NAMALWA (cell line): ENCODE measurements at regions not wholly inside any gene's neighbourhood (a gene's known extent, or its start where the extent isn't known, plus 50 kb on each side); places are given as distances from the start of the nearest gene placed in this dataset.
A peak's percentile ranks its signal among the peaks of the same experiment; 100 is the strongest.
"Not testable (repeated sequence)": the region's sequence is repeated elsewhere in the genome, so short reads cannot be mapped to it uniquely, and the experiment has no call there.

ENCODE experiments used
- DNase-seq: peaks from one replicate; pipeline ENCODE4 v3.0.0-alpha.2; 2015; ENCODE audit warnings: low spot score

- DNase-seq = no peak
Measured at GRCh38 chr14:52202151-52202550, 65.3 kb upstream of the PTGDR start.

DNA sequence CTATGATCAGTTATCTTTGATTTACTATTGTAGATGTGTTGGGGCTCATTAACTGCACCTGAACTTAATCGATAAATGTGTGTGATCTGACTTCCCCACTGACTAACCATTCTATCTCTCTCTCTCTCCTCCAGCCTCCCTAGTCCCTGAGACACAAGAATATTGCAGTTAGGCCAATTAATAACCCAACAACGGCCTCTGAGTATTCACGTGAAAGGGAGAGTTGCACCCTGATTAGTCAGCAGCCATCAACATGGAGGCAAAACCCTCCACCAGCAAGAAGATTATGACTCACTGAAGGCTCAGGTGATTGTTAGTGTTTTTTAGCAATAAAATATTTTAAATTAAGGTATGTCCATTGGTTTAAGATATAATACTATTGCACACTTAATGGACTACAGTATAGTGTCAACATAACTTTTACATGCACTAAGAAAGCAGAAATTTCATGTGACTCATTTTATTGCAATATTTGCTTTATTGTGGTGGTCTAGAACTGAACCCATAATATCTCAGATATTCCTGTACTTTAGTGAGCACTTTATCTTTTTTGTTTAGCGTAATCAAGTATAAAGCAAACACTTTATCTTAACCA lies 77.1 kb upstream of the PTGDR start:
- DNase-seq = no peak

DNA sequence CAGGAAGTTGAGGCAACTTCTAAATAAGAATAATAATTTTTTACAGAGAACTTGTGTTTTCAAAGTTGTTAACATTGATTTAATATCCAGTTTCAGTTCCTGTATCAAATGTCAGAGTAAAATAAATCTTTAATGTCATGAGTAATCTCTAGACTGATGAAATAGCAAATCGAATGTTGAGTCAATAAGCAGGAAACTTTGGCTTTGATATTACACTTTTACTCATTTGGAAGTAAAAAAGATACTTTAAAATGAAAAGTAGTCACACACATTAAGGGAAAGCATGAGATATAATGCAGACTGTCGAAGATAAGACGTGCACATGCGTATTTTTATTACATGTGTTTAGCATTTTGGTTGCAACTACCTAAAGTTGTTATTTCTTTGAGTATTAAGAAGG lies 78.2 kb upstream of the PTGDR start:
- DNase-seq = no peak

DNA sequence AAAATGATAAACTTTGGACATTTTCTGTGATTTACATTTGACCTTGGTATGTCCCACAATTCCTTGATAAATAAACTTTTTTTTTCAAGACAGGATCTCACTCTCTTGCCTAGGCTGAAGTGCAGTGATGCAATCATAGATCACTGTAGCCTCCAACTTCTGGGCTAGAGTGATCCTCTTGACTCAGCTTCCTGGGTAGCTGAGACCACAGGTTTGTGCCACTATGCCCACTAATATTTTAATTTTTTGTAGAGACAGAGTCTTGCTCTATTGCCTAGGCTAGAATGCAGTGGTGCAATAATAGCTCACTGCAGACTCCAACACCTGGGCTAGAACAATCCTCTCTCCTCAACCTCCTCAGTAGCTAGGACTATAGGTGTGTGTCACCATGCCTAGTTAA lies 79.1 kb upstream of the PTGDR start:
- DNase-seq = no peak

GRCh38 chr14:52185178-52185577 lies 82.3 kb upstream of the PTGDR start:
- no peak for DNase-seq

DNA sequence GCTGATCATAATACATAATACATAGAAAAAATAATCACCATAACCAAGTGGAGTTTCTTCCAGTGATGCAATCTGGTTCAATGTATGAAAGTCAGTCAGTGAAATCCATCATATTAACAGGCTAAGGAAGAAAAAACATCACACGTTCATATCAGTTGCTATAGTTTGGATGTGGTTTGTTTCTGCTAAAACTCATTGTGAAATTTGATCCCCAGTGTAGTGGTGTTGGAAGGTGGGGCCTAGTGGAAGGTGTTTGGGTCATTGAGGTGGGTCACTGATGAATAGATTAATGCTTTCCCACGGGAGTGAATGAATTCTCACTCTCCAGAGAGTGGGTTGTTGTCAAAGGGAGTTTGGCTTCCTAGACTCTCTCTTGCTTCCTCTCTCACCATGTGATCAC lies 84.6 kb upstream of the PTGDR start:
- DNase-seq = no peak

- DNase-seq = no peak
Measured at GRCh38 chr14:52179141-52179790, 88.2 kb upstream of the PTGDR start.

DNA sequence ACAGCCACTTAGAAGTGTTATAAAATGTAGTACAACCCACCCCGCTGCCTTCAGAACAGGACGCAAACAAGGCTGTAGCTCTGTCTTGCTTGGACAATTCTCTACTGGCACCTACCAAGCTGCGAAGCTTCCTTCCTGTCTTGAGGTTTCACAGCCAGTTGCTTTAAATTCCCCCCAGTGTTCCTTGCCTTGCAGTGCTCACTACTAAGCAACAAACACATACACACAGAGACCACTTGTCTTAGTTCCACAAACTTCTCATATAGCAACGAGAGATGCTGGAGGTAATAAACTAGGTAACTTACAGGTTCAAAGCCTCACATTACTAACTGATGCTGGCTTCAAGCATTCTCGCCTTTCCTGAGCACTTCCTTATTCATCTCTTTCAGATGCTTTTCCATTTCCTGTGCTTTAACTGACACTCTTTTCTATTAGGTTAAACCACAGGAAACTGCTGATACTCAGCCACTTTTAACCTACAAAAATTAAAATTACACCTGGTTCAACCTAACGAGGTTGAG lies 91.5 kb upstream of the PTGDR start:
- DNase-seq = peak; percentile 33

DNA sequence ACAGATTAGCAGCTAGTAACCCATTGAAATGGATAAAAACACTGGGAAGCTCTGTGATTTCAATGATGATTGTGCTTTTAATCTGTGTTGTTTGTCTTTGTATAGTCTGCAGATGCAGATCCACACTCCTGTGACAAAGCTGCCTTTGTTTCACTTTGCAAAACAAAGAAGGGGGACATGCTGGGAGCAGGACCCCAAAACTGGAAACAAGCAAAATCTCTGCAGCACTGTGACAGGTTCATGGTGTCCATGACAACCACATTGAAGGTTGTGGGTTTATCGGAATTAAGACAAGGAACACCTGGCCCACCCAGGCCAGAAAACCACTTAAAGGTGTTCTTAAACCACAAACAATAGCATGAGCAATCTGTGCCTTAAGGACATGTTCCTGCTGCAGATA lies 95.6 kb upstream of the PTGDR start:
- not testable (repeated sequence) for DNase-seq

- DNase-seq = no peak
Measured at GRCh38 chr14:52166822-52167221, 98.0 kb upstream of the NID2 start.

- DNase-seq = no peak
Measured at GRCh38 chr14:52155651-52156213, 86.9 kb upstream of the NID2 start.

DNA sequence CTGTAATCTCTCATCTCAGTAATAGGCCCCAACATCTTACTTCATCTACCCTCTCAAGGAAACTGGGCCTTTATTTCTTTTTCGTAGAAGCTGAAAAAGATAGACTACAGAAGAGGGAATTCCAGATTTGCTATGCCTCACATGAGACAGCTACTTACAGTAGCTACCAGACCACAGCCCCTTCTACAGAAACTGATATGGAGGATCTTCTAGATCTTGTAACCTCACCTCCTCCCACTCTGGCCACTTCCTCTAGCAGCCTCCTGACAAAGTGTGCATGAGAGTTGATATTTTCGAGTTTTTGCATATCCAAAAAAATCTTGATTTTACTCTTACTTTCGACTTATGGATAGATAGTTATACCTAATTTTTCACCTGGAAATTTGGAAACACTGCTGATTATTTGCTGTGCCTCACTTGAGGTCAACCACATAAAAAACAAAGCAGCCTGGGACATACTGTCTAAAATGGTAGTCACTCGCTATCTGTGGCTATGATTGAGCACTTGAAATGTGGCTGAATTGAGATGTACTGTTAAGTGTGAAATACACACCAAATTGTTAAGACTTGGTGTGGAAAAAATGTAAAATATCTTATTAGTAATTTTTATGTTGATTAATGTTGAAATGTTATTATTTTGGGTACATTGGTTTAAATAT lies 86.3 kb upstream of the NID2 start:
- DNase-seq = no peak

DNA sequence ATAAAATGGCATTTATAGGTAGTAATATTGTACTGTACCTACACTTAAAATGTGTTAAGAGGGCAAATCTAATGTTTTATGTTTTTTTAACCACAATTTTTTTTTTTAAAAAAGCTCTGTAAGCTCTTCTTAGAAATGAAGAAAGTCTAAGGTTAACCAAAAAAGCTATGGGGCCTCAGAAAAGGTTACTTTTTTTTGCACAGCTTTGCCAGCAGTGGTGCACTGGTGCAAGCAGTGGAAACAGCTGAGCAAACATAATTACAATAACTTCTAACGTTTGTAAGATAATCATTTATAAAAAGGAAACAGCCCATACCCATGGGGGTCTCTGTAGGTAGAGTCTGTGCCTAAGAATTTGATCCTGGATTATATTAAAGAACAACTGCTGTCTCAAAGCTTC lies 85.1 kb upstream of the NID2 start:
- no peak for DNase-seq

DNA sequence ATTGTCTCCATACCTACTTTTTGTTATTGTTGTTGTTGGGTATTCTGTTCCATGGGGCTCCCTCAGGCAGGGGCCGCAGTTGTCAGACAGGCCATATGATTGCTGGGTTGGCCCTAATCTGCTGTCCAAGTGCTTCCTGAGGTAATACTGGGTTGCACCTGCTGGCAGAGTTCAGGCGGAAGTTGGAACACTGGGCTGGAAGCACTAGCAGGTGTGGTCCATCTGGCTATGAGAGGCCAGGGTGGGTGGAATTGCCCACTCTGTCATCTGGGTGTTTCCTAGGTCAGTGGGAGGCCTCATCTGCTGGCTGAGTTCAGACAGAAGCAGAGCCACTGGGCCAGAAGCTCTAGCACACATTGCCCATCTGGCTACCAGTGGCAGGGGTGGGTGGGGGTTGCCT lies 81.3 kb upstream of the NID2 start:
- DNase-seq = no peak

DNA sequence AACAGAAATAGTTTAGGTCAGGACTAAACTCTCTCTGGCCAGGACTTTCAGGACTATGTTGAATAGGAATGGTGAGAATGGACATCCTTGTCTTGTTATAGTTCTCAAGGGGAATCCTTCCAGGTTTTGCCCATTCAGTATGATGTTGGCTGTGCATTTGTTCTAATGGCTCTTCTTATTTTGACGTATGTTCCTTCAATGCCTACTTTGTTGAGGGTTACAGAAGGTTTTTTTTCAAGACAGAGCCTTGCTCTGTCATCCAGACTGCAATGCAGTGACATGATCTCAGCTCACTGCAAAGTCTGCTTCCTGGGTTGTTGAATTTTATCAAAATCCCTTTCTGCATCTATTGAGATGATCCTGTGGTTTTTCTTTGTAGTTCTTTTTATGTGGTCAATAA lies 79.5 kb upstream of the NID2 start:
- DNase-seq = no peak

DNA sequence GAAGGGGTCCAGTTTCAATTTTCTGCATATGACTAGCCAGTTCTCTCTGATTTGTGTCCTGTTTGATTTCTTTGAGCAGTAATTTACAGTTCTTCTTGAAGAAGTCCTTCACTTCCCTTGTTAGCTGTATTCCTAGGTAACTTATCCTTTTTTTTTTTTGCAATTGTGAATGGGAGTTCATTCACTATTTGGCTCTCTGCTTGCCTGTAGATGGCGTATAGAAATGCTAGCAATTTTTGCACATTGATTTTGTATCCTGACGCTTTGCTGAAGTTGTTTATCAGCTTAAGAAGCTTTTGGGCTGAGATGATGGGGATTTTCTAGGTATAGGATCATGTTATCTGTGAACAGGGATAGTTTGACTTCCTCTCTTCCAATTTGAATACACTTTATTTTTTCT lies 77.6 kb upstream of the NID2 start:
- DNase-seq = no peak

DNA sequence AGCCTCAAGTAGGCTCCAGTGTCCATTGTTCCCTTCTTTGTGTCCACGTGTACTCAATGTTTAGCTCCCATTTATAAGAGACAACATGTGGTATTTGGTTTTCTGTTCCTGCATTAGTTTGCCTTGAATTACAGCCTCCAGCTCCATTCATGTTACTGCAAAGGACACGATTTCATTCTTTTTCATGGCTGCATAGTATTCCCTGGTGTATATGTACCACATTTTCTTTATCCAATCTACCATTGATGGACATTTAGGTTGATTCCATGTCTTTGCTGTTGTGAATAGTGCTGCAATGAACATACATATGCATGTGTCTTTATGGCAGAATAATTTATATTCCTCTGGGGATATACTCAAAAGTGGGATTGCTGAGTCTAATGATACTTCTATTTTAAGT lies 75.2 kb upstream of the NID2 start:
- not testable (repeated sequence) for DNase-seq

DNA sequence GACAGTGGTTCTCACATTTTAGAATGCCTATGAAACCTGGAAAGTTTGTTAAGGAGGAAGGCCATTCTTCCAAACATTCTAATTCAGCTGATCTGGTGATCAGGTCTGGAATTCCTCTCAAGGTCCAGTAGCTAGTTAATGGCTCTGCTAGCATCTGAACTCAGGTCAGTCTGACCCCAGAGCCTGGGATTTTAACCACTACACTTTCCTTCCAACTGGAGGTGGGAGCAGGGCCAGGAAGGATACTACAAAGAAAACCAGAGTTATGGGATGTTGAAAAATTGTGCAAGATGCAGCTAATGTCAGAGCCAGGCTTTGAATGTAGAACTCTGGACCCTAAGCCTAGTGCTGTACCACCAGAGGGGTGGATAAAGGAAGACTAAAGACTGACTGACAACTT lies 73.6 kb upstream of the NID2 start:
- no peak for DNase-seq

DNA sequence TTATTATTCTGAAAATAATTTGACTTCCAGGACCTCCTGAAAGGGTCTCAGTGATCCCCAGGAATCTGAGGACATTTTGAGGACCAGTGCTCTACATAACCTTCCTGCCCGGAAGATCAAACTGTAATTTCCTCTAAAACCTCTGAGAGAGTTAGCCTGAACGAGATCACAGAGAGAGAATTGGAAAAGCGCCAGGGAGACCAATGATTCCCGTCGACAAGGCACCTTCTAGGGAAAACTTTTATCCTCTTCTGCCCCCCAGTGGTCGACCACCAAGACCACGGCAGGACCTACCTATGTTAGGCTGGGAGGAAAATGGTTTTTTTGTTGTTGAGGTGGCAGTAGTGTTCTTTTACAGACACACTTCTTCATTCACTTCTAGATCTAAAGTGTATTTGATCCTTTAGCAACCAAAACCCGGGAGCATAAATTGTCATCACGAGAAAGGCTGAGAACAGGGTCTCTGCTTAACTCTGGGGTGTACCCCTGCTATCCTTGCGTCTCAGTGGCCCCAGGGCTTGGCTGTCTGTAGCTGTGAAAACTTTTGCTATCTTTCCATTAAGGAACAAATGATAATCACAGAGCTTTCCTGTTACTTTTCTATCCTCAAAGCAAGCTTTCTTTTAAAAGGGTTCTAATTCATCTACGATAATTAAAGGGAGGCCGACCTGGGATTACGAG lies 62.9 kb upstream of the NID2 start:
- peak; percentile 42 for DNase-seq

DNA sequence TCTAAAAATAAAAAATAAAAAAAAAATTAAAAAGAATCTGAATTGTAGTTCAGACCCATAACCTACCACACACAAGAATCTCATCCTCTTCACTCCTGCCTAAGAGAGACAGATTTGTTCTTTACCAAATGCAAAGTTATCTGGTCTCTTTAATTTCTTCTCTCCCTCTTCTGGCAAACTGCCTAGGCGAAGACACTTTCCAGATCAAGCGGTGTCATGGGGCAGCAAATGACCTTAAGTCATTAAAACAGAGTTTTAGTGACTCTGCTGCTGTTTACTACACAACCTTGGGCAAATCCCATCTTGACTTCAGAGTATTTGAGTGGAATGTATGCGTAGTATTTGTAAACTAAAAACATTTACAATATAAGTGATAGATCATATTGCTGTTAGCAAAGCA lies 60.9 kb upstream of the NID2 start:
- DNase-seq = no peak

DNA sequence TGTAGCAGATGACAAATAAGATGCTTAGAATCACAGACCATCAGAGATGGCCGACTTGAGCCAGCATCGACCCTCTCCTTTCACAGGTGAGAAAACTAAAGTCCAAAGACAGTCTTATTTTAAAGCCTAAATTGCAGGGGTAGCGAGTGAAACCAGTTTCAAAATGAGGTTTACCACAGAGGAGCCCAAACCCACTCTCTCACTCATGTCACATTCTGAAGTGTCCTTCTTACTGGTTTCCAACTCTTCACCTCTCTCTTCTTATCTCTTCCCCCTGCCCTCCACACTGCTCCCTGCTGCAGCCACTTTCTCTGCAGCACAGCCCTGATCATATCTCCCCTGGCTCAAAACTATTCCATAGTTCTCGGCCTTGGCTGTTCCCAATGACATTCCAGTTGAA lies 57.0 kb upstream of the NID2 start:
- no peak for DNase-seq

DNA sequence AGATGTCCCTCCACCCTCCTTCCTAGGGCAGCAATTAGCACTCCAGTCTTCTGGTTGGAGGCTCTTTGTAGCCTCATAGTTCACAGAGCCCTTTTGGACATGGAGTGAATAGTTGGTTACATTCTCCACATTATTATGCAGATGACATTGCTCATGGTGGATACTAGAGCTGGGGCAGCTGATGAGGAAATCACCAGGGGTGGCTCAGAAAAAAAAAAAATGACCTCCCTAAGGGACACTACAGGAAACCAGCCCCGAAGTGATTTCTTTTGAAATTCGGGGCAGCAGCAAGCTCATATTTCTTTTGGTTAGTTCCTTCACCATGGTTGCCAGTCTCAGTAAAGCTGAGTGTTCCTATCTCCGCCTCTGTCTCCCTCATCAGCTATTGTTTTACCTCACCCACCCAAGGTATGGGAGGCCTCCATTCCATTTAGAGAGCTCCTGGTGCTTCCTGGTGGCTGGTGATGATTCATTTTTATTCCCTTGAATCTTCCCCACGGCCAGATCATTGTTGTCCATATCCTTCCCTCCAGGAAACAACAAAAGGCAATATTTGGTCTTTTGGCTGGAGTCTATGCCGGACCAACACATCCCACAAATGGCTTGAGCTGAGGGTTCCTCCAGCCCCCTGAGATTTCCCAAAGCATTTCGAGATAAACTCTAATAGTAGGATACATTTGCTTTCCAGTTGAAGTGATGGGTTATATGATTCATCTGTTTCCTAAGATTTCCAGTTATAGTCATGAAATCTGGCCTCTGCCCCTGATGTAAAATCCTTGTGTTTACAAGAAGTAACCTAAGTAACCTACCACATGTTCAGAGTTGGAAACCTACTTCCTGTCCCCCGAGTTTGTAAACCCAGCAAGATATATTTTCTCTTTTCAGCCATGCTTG lies 56.2 kb upstream of the NID2 start:
- no peak for DNase-seq
